ENCODE measurements at regions not wholly inside any gene's neighbourhood (a gene's known extent, or its start where the extent isn't known, plus 50 kb on each side); places are given as distances from the start of the nearest gene placed in this dataset.

GRCh38 chr19:28520998-28521568 lies 691.9 kb downstream of the UQCRFS1 start:
- no peak for DNase-seq

- DNase-seq: no peak
These were observed 692.7 kb downstream of the UQCRFS1 start for GRCh38 chr19:28519952-28520861.

- DNase-seq: no peak
These were observed 693.7 kb downstream of the UQCRFS1 start for GRCh38 chr19:28519218-28519779.

- no peak for DNase-seq
These were observed 696.5 kb downstream of the UQCRFS1 start for GRCh38 chr19:28516415-28516872.

GRCh38 chr19:28514166-28514565 lies 698.8 kb downstream of the UQCRFS1 start:
- DNase-seq: no peak

- no peak for DNase-seq
These were observed 701.3 kb downstream of the UQCRFS1 start for GRCh38 chr19:28511655-28512054.

- DNase-seq: no peak
These were observed 703.7 kb downstream of the UQCRFS1 start for GRCh38 chr19:28509079-28509895.

- no peak for DNase-seq
These were observed 704.3 kb downstream of the UQCRFS1 start for GRCh38 chr19:28508666-28509065.

GRCh38 chr19:28505933-28506332 lies 707.0 kb downstream of the UQCRFS1 start:
- DNase-seq: no peak

GRCh38 chr19:28505134-28505533 lies 707.8 kb downstream of the UQCRFS1 start:
- no peak for DNase-seq

- no peak for DNase-seq
These were observed 708.2 kb downstream of the UQCRFS1 start for GRCh38 chr19:28504727-28505126.

GRCh38 chr19:28504139-28504538 lies 708.8 kb downstream of the UQCRFS1 start:
- DNase-seq: no peak

- no peak for DNase-seq
These were observed 709.8 kb downstream of the UQCRFS1 start for GRCh38 chr19:28502879-28503734.

- DNase-seq: no peak
These were observed 711.0 kb downstream of the UQCRFS1 start for GRCh38 chr19:28501976-28502375.

GRCh38 chr19:28500982-28501630 lies 711.8 kb downstream of the UQCRFS1 start:
- peak; percentile 7 to 22 for DNase-seq

- DNase-seq: no peak
These were observed 712.7 kb downstream of the UQCRFS1 start for GRCh38 chr19:28500296-28500695.

GRCh38 chr19:28498404-28498976 lies 714.5 kb downstream of the UQCRFS1 start:
- DNase-seq: no peak

- no peak for DNase-seq
These were observed 715.1 kb downstream of the UQCRFS1 start for GRCh38 chr19:28497887-28498286.

- DNase-seq: no peak
These were observed 715.8 kb downstream of the UQCRFS1 start for GRCh38 chr19:28497137-28497536.

GRCh38 chr19:28495046-28495445 lies 717.9 kb downstream of the UQCRFS1 start:
- DNase-seq: no peak

GRCh38 chr19:28494461-28494860 lies 718.5 kb downstream of the UQCRFS1 start:
- no peak for DNase-seq
